OCI-LY7 (cell line): ENCODE measurements at regions not wholly inside any gene's neighbourhood (a gene's known extent, or its start where the extent isn't known, plus 50 kb on each side); places are given as distances from the start of the nearest gene placed in this dataset.

Experiments used
- EZH2phosphoT487 ChIP-seq: fragments of 200-600 bp; sonication (generic); IDR thresholded peaks from 2 replicates; pipeline ENCODE4 v1.6.1; 2018; ENCODE audit warnings: low read depth, borderline replicate concordance, mild to moderate bottlenecking, mixed run types, antibody characterized with exemption, low read length, moderate library complexity, mixed read lengths
- TF ChIP-seq, protein P1 (sequence below): fragments of 200-600 bp; sonication (generic); conservative IDR thresholded peaks from 2 replicates; pipeline ENCODE4 v1.5.1; 2014; ENCODE audit warnings: mild to moderate bottlenecking, antibody characterized with exemption, low read length, moderate library complexity, mixed read lengths

- TF ChIP-seq, protein P1, sequence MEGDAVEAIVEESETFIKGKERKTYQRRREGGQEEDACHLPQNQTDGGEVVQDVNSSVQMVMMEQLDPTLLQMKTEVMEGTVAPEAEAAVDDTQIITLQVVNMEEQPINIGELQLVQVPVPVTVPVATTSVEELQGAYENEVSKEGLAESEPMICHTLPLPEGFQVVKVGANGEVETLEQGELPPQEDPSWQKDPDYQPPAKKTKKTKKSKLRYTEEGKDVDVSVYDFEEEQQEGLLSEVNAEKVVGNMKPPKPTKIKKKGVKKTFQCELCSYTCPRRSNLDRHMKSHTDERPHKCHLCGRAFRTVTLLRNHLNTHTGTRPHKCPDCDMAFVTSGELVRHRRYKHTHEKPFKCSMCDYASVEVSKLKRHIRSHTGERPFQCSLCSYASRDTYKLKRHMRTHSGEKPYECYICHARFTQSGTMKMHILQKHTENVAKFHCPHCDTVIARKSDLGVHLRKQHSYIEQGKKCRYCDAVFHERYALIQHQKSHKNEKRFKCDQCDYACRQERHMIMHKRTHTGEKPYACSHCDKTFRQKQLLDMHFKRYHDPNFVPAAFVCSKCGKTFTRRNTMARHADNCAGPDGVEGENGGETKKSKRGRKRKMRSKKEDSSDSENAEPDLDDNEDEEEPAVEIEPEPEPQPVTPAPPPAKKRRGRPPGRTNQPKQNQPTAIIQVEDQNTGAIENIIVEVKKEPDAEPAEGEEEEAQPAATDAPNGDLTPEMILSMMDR: no peak
- TF ChIP-seq EZH2phosphoT487: no peak
Measured at GRCh38 chr4:181018472-181018871, 1224.7 kb upstream of the TENM3 start.
